Retinal pigment epithelial cell (primary cell): ENCODE measurements at regions not wholly inside any gene's neighbourhood (a gene's known extent, or its start where the extent isn't known, plus 50 kb on each side); places are given as distances from the start of the nearest gene placed in this dataset.
A peak's percentile ranks its signal among the peaks of the same experiment; 100 is the strongest.

Experiments
- DNase-seq: peaks from one replicate; pipeline ENCODE4 v3.0.0-alpha.2; 2010; ENCODE audit warnings: low read depth
- H3K4me3 ChIP-seq: 2 replicates; pipeline ENCODE4 v1.5.1; 2011; ENCODE audit warnings: mild to moderate bottlenecking, low read length, control low read depth, moderate library complexity
- CTCF ChIP-seq: conservative IDR thresholded peaks from 2 replicates; pipeline ENCODE4 v1.5.1; 2011; ENCODE audit warnings: low read depth, low read length, control low read depth, inconsistent platforms

- H3K4me3 ChIP-seq: peak overlapping the region; percentile 49
- TF ChIP-seq CTCF: no peak
- peak; percentile 87 for DNase-seq
These were observed 102.5 kb downstream of the EBNA1BP2 start for GRCh38 chr1:43069461-43070050.

GRCh38 chr1:43068911-43069310 lies 103.2 kb downstream of the EBNA1BP2 start:
- no peak for TF ChIP-seq CTCF
- no peak for DNase-seq
- H3K4me3 ChIP-seq: peak overlapping the region; percentile 49

DNA sequence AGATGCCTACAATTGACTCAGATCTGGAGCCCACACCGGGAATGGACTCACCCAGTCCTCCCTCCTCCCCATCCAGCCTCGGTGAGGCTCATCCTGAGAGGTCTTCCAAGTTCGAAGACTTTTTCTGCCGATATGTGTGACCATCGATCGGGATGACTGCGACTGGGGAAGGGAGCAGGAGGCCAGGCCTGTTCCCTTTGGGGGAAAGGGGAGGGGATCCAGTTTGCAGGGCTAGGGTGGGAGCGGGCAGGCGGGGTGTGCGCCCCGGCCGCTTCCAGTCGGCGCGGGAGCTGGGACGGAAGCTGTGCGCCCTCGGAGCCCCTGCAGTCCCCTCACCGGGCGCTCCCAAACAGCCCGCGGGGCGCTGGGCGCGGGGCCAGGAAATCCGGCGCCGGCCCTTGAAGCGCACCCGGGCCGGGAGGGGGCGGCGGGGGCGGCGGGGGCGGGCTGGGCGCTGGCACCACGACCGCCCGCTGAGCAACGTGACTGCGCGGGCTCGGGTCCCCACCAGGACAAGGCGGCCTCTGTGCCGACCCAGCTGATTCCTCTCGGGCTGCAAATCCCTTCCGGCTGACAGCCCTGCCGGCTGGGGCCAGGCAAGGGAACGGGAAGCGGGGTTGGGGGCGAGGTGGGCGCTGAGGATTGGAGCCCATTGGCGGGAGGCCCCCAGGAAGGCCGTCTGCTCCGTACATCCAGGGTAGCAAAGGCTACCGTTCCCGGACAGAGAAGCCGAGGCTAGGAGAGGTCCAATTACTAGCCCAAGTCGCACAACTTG lies 103.9 kb downstream of the EBNA1BP2 start:
- no peak for TF ChIP-seq CTCF
- H3K4me3 ChIP-seq: peak overlapping the region; percentile 49
- peak; percentile 75 for DNase-seq

DNA sequence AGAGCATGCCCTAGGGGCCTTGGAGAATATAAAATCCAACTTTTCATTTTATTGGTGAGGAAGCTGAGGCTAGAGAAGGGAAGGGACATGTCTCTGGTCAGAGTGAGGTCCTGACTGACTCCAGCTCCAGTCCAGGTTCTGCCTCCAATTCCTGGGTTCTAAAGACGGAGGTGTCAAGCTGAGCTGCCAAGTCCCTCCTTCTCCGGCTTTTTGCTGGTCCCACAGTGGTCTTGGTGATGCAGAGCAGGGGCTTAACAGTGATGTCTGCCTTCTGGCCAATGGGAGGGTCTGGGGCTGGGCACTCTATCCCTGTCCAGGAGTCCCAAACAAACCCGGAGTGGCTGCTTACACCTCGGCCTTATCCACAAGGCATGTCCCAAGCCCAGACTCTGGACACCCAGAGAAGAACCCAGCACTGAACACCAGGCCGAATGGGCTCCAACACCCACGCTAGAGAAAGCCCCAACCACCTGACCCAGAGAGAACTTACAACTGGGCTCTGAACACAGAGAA lies 104.8 kb downstream of the EBNA1BP2 start:
- H3K4me3 ChIP-seq: peak overlapping the region; percentile 49
- peak; percentile 52 for DNase-seq
- no peak for TF ChIP-seq CTCF

GRCh38 chr1:43066578-43066977 lies 105.5 kb downstream of the EBNA1BP2 start:
- H3K4me3 ChIP-seq: no peak overlapping the region
- peak; percentile 93 for DNase-seq
- TF ChIP-seq CTCF: no peak

DNA sequence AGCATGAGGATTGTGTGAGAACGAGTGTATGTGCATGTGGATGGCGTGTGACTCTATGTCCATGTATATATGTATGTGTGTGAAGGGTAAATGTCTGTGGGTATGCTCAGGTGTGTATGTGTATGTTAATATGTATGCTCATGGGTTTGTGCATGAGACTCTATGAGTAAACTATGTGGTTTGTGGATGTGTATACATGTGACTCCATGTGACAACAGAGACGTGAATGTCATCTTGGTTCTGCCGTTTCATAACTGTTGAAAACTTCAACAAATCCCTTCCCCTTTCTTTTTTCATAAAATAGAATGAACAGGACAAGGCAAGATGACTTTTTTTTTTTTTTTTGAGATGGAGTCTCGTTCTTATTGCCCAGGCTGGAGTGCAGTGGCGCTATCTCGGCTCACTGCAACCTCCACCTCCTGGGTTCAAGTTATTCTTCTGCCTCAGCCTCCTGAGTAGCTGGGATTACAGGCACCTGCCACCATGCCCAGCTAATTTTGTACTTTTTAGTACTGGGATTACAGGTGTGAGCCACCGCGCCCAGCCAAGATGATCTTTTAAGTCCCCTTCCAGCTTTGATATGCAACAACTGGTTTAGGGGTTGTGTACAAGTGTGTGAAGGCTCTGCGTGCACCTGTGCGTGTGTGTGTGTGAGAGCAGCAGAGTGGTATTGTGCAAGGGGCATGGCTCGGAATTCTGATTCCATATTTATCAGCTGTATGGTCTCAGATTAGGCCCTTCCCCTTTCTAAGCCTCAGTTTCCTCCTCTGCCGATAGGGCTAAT lies 106.3 kb downstream of the EBNA1BP2 start:
- DNase-seq: no peak
- TF ChIP-seq CTCF: no peak
- H3K4me3 ChIP-seq: no peak overlapping the region
